Nephron (organoid): ENCODE measurements at regions not wholly inside any gene's neighbourhood (a gene's known extent, or its start where the extent isn't known, plus 50 kb on each side); places are given as distances from the start of the nearest gene placed in this dataset.

Source experiments
- H3K27ac Mint-ChIP-seq, 3 experiments: 2 replicates each; pipeline ENCODE4 v1.8.0; 2020; ENCODE audit warnings: mixed read lengths in 3 of 3, mild to moderate bottlenecking in 2 of 3, moderate library complexity in 1 of 3
- H3K27me3 Mint-ChIP-seq: 2 replicates; pipeline ENCODE4 v1.8.0; 2021; ENCODE audit warnings: low read depth, mild to moderate bottlenecking, moderate library complexity, mixed read lengths
- H3K36me3 Mint-ChIP-seq: 2 replicates; pipeline ENCODE4 v1.8.0; 2020; ENCODE audit warnings: low read depth, mixed read lengths
- H3K4me1 Mint-ChIP-seq: 2 replicates; pipeline ENCODE4 v1.8.0; 2020; ENCODE audit warnings: mixed read lengths
- H3K4me3 Mint-ChIP-seq, 3 experiments: 2 replicates each; pipeline ENCODE4 v1.8.0; 2020; ENCODE audit warnings: mild to moderate bottlenecking in 3 of 3, mixed read lengths in 3 of 3, moderate library complexity in 2 of 3
- H3K9me3 Mint-ChIP-seq: 2 replicates; pipeline ENCODE4 v1.8.0; 2020; ENCODE audit warnings: mixed read lengths
- CTCF ChIP-seq, 3 experiments: fragments of 200-600 bp; sonication (generic); IDR thresholded peaks; one replicate each; pipeline ENCODE4 v1.5.0; 2021; ENCODE audit warnings: antibody characterized with exemption in 3 of 3; ENCODE audit not compliant: unreplicated experiment in 3 of 3

- Mint-ChIP-seq H3K36me3 (no peaks in the 10 kb centered on the region), H3K9me3 (peaks cover 2% of the 10 kb centered on the region), H3K27me3 (no peaks in the 10 kb centered on the region), H3K27ac (no peak overlapping the region), H3K4me1 (no peaks in the 10 kb centered on the region), H3K4me3 (no peak overlapping the region)
- TF ChIP-seq CTCF (IDR thresholded peaks at IDR 0.05; ENCODE audit: unreplicated experiment in 3 of 3), result no peak
Observed at GRCh38 chr12:98173773-98174427, 341.5 kb upstream of the TMPO start.

GRCh38 chr12:98174428-98174809, 341.0 kb upstream of the TMPO start:
- Mint-ChIP-seq H3K9me3 (no peaks in the 10 kb centered on the region), H3K27ac (no peak overlapping the region), H3K4me3 (no peak overlapping the region), H3K4me1 (no peaks in the 10 kb centered on the region), H3K27me3 (no peaks in the 10 kb centered on the region), H3K36me3 (no peaks in the 10 kb centered on the region)
- TF ChIP-seq CTCF (IDR thresholded peaks at IDR 0.05; ENCODE audit: unreplicated experiment in 3 of 3), result no peak

- Mint-ChIP-seq H3K27me3 (peaks cover 3% of the 10 kb centered on the region), H3K4me3 (no peak overlapping the region), H3K9me3 (no peaks in the 10 kb centered on the region), H3K4me1 (no peaks in the 10 kb centered on the region), H3K27ac (no peak overlapping the region), H3K36me3 (no peaks in the 10 kb centered on the region)
- no peak for TF ChIP-seq CTCF (IDR thresholded peaks at IDR 0.05; ENCODE audit: unreplicated experiment in 3 of 3)
Observed at GRCh38 chr12:98178126-98178525, 337.3 kb upstream of the TMPO start.

- Mint-ChIP-seq H3K36me3 (no peaks in the 10 kb centered on the region), H3K4me1 (no peaks in the 10 kb centered on the region), H3K27me3 (peaks cover 3% of the 10 kb centered on the region)
Observed at GRCh38 chr12:98179151-98179550, 336.2 kb upstream of the TMPO start.

GRCh38 chr12:98180603-98181002, 334.8 kb upstream of the TMPO start:
- no peak for TF ChIP-seq CTCF (IDR thresholded peaks at IDR 0.05; ENCODE audit: unreplicated experiment in 3 of 3)
- Mint-ChIP-seq H3K4me1 (no peaks in the 10 kb centered on the region), H3K9me3 (no peaks in the 10 kb centered on the region), H3K27ac (no peak overlapping the region), H3K4me3 (no peak overlapping the region), H3K36me3 (no peaks in the 10 kb centered on the region), H3K27me3 (peaks cover 3% of the 10 kb centered on the region)

More at GRCh38 chr12:98179151-98179550, 336.2 kb upstream of the TMPO start:
- Mint-ChIP-seq H3K9me3 (no peaks in the 10 kb centered on the region), H3K4me3 (no peak overlapping the region), H3K27ac (no peak overlapping the region)
- TF ChIP-seq CTCF (IDR thresholded peaks at IDR 0.05; ENCODE audit: unreplicated experiment in 3 of 3), result no peak

GRCh38 chr12:98182821-98183220, 332.6 kb upstream of the TMPO start:
- no peaks in the 10 kb centered on the region for H3K36me3 Mint-ChIP-seq
- no peak overlapping the region for H3K4me3 Mint-ChIP-seq
- no peak for TF ChIP-seq CTCF (IDR thresholded peaks at IDR 0.05; ENCODE audit: unreplicated experiment in 3 of 3)

More at GRCh38 chr12:98182821-98183220, 332.6 kb upstream of the TMPO start:
- peaks cover 3% of the 10 kb centered on the region for H3K27me3 Mint-ChIP-seq
- no peaks in the 10 kb centered on the region for H3K9me3 Mint-ChIP-seq
- H3K4me1 Mint-ChIP-seq, result no peaks in the 10 kb centered on the region
- H3K27ac Mint-ChIP-seq, result no peak overlapping the region
